ENCODE measurements at regions not wholly inside any gene's neighbourhood (a gene's known extent, or its start where the extent isn't known, plus 50 kb on each side); places are given as distances from the start of the nearest gene placed in this dataset.

DNA sequence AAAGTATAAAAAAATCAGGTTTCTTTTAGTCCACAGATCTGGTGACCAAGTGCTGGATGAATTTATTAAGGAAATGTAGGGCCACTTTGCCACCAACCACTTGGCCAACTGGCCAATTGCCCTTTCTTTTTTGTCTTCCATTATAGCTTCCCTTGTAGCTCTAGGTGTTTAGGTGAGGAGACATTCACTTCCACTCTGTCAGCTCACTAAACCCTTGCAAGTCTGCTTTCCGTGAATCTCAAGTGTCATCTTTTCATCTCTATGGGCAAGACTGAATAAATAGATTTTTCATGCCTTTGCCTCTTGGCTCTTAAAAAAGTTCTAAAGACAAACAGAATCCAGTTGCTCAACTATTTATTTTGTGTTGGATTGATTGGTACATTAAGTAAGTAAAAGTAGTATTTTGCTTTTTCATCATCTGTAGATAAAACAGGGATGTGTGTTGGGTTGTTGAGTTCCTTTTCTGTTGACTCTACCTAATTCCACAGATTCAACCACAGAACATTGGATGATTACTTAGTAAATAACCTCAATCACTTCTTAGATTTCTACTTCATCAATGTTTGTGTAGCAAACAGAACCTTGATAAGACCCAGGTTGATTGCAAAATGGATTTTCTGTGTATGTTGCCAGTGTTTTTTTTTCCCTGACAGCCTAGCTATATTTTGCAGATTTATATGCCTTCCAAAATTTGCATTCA is 68.1 kb upstream of the GRXCR1 start:
- DNase-seq = no peak
- Histone ChIP-seq H3K4me3 (no peak overlapping the region), H3K4me1 (peaks cover 10% of the 10 kb centered on the region), H3K36me3 (replicated peaks in 1 of 2; ENCODE audit: insufficient read depth in 1 of 2, low read depth in 2 of 2) (no peaks in the 10 kb centered on the region), H3K9me3 (no peaks in the 10 kb centered on the region), H3K27me3 (no peaks in the 10 kb centered on the region), H3K27ac (no peak overlapping the region)
- intact Hi-C loops (cut with DNase I) = no loop called here
- ATAC-seq = peak; percentile 72
- no peak for TF ChIP-seq CTCF (IDR thresholded peaks at IDR 0.05)
- no peak for TF ChIP-seq POLR2A (IDR thresholded peaks at IDR 0.05)
- WGBS, 2 donors = 12 to 15% methylated on average over 1 of the region's 1 CpG

GRCh38 chr4:42821230-42821629 is 71.3 kb upstream of the GRXCR1 start:
- ATAC-seq = no peak
- intact Hi-C loops (cut with DNase I) = no loop called here

DNA sequence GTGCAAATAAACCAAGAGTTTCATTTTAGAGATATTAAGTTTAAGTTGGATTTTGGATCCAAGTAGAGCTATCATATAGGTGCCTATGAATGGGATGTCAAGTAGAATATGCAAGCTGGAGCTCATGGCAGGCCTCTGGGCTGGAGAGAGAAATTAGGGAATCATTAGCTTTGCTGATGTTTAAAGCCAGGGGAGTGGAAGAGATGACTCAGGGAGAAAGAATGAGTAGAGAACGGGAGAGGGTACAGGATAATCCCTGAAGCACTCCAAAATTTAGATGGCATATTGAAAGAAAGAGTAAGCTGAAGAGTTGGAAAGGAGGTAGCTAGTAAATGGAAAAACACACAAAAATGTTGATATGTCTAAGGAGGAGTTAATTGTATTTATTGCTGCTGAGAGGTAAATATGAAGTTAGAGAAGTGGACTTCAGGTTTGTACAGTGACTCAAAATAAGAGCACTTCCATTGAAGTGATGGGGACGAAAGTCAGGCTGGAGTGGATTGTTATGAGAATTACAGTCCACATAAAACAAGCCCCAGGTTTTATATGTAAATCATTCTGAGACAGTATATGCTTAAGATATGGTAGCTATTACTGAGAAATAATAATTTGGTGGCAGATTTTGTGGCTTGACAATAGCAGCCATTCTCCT is 72.5 kb upstream of the GRXCR1 start:
- no peak for ATAC-seq
- WGBS, 2 donors = 17 to 20% methylated on average over 2 of the region's 2 CpGs
- intact Hi-C loops (cut with DNase I) = no loop called here

More at GRCh38 chr4:42821230-42821629, 71.3 kb upstream of the GRXCR1 start:
- Histone ChIP-seq H3K27ac (no peak overlapping the region), H3K27me3 (no peaks in the 10 kb centered on the region), H3K4me1 (peaks cover 10% of the 10 kb centered on the region), H3K9me3 (no peaks in the 10 kb centered on the region), H3K36me3 (replicated peaks in 1 of 2; ENCODE audit: insufficient read depth in 1 of 2, low read depth in 2 of 2) (no peaks in the 10 kb centered on the region), H3K4me3 (no peak overlapping the region)
- TF ChIP-seq POLR2A (IDR thresholded peaks at IDR 0.05) (no peak), CTCF (IDR thresholded peaks at IDR 0.05) (no peak)
- no peak for DNase-seq

DNA sequence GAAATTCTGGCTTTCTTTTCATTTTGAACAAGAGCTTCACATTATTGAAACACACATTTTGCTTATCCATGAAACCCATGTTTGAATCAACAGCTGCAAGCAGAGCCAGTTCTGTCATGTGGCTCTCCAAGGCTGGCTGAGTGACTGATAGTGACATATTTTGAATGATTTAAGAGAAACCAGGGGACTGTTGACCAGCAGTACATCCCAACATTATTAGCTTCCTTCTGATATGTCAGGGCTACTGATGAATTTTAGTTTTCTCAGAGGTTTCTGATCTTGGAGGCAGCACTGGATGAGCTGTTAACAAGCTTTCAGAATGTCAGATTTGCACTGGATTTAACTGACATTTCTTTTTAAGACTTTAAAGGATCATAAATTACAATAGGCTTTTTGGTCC is 74.6 kb upstream of the GRXCR1 start:
- Histone ChIP-seq H3K27me3 (no peaks in the 10 kb centered on the region), H3K4me3 (no peak overlapping the region), H3K9me3 (no peaks in the 10 kb centered on the region), H3K36me3 (replicated peaks in 1 of 2; ENCODE audit: insufficient read depth in 1 of 2, low read depth in 2 of 2) (no peaks in the 10 kb centered on the region), H3K27ac (no peak overlapping the region), H3K4me1 (no peaks in the 10 kb centered on the region)
- DNase-seq (no peak), ATAC-seq (no peak)
- intact Hi-C loops (cut with DNase I) = no loop called here
- TF ChIP-seq POLR2A (IDR thresholded peaks at IDR 0.05) = no peak
- TF ChIP-seq CTCF (IDR thresholded peaks at IDR 0.05) = no peak

More for the DNA sequence above, 72.5 kb upstream of the GRXCR1 start:
- H3K27me3 ChIP-seq = no peaks in the 10 kb centered on the region
- peaks cover 10% of the 10 kb centered on the region for H3K4me1 ChIP-seq
- H3K36me3 ChIP-seq (replicated peaks in 1 of 2; ENCODE audit: insufficient read depth in 1 of 2, low read depth in 2 of 2) = no peaks in the 10 kb centered on the region
- no peaks in the 10 kb centered on the region for H3K9me3 ChIP-seq
- TF ChIP-seq POLR2A (IDR thresholded peaks at IDR 0.05) (no peak), CTCF (IDR thresholded peaks at IDR 0.05) (no peak)
- H3K27ac ChIP-seq = no peak overlapping the region
- H3K4me3 ChIP-seq = no peak overlapping the region
- no peak for DNase-seq

Measured in body of pancreas (tissue), 4 donors.